ENCODE measurements at regions not wholly inside any gene's neighbourhood (a gene's known extent, or its start where the extent isn't known, plus 50 kb on each side); places are given as distances from the start of the nearest gene placed in this dataset.

DNA sequence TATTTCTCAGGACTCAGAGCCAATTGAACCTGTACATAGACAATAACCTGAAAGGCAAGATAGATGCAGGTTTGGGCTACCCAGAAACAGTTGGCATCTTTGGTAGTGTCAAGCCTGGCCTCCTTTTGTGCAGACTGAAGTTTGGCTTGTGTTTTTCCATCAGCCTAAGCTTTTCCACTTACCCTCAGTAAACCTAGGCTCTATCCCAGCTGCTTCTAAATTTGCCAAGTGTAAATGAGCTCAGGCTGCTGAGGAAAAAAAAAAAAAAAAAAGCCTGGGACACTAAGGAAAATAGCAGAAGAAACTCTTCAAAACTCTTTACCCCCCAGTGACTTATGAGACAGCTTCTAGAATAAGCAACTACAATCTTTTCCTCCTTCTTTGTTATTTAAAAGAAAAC is 316.3 kb upstream of the SORCS1 start:
- no peaks in the 10 kb centered on the region for H3K36me3 ChIP-seq
- H3K9me3 ChIP-seq, result no peaks in the 10 kb centered on the region
- TF ChIP-seq CTCF (IDR thresholded peaks at IDR 0.05) (no peak), POLR2A (IDR thresholded peaks at IDR 0.05) (no peak)
- no peaks in the 10 kb centered on the region for H3K27me3 ChIP-seq
- H3K4me3 ChIP-seq, result no peak overlapping the region
- H3K4me1 ChIP-seq, result no peaks in the 10 kb centered on the region
- H3K27ac ChIP-seq, result no peak overlapping the region
- no peak for DNase-seq
- intact Hi-C loops (cut with DNase I; ENCODE audit: low total_unique reads), result no loop called here

- H3K9me3 ChIP-seq, result no peaks in the 10 kb centered on the region
- H3K4me1 ChIP-seq, result no peaks in the 10 kb centered on the region
- no peak overlapping the region for H3K4me3 ChIP-seq
- intact Hi-C loops (cut with DNase I; ENCODE audit: low total_unique reads), result no loop called here
- DNase-seq, result no peak
- no peak overlapping the region for H3K27ac ChIP-seq
- no peaks in the 10 kb centered on the region for H3K36me3 ChIP-seq
- H3K27me3 ChIP-seq, result no peaks in the 10 kb centered on the region
- TF ChIP-seq POLR2A (IDR thresholded peaks at IDR 0.05) (no peak), CTCF (IDR thresholded peaks at IDR 0.05) (no peak)
Measured at GRCh38 chr10:107477266-107477665, 312.8 kb upstream of the SORCS1 start.

- no peaks in the 10 kb centered on the region for H3K36me3 ChIP-seq
- H3K9me3 ChIP-seq, result no peaks in the 10 kb centered on the region
- no peak overlapping the region for H3K27ac ChIP-seq
- intact Hi-C loops (cut with DNase I; ENCODE audit: low total_unique reads), result no loop called here
- no peaks in the 10 kb centered on the region for H3K27me3 ChIP-seq
- H3K4me3 ChIP-seq, result no peak overlapping the region
- TF ChIP-seq POLR2A (IDR thresholded peaks at IDR 0.05) (no peak), CTCF (IDR thresholded peaks at IDR 0.05) (no peak)
- DNase-seq, result no peak
- H3K4me1 ChIP-seq, result no peaks in the 10 kb centered on the region
Measured at GRCh38 chr10:107476408-107476807, 311.9 kb upstream of the SORCS1 start.

DNA sequence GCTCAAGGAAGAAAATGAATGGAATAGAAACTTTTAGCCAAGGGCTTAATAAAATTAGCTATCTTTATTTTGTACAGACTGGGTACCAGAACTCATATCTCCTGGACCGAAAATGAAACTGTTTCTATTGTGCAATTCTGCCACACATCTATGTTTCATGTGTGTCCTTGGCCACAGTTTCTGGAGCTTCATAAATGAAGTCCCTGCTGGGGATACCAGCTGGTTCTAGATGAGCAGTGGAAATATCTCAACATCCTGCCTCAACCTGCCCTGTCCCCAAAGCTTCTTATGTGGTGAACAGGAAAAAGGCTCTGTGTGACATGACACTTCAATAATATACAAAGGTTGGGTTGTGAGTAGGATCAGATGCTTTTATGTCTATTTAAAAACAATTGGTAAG is 310.1 kb upstream of the SORCS1 start:
- no peaks in the 10 kb centered on the region for H3K27me3 ChIP-seq
- H3K9me3 ChIP-seq, result no peaks in the 10 kb centered on the region
- no peak for DNase-seq
- no peak for TF ChIP-seq CTCF (IDR thresholded peaks at IDR 0.05)
- TF ChIP-seq POLR2A (IDR thresholded peaks at IDR 0.05), result no peak
- intact Hi-C loops (cut with DNase I; ENCODE audit: low total_unique reads), result no loop called here
- H3K36me3 ChIP-seq, result no peaks in the 10 kb centered on the region
- H3K27ac ChIP-seq, result no peak overlapping the region
- H3K4me3 ChIP-seq, result no peak overlapping the region
- H3K4me1 ChIP-seq, result no peaks in the 10 kb centered on the region

- H3K4me3 ChIP-seq, result no peak overlapping the region
- no peaks in the 10 kb centered on the region for H3K36me3 ChIP-seq
- intact Hi-C loops (cut with DNase I; ENCODE audit: low total_unique reads), result no loop called here
- no peaks in the 10 kb centered on the region for H3K27me3 ChIP-seq
- no peak for DNase-seq
- no peaks in the 10 kb centered on the region for H3K9me3 ChIP-seq
- no peak overlapping the region for H3K27ac ChIP-seq
- H3K4me1 ChIP-seq, result no peaks in the 10 kb centered on the region
- TF ChIP-seq CTCF (IDR thresholded peaks at IDR 0.05) (no peak), POLR2A (IDR thresholded peaks at IDR 0.05) (no peak)
Measured at GRCh38 chr10:107473225-107473624, 308.7 kb upstream of the SORCS1 start.

All from uterus (tissue), 3 donors.